Lung (tissue), 11 donors: ENCODE measurements at regions not wholly inside any gene's neighbourhood (a gene's known extent, or its start where the extent isn't known, plus 50 kb on each side); places are given as distances from the start of the nearest gene placed in this dataset.

ENCODE experiments used
- ATAC-seq: fragments of 200-7000 bp; cut with Tn5 transposase; one replicate; pipeline ENCODE4 v1.9.1; 2020; ENCODE audit warnings: moderate number of reproducible peaks; ENCODE audit not compliant: insufficient read depth, low FRiP score
- DNase-seq, 3 donors: peaks; one replicate each; pipeline ENCODE4 v3.0.0-alpha.2; 2013 to 2017
- H3K27ac ChIP-seq, 2 donors: one replicate each; pipeline ENCODE4 v1.5.1; 2013; ENCODE audit warnings: mild to moderate bottlenecking in 2 of 2, moderate library complexity in 2 of 2, control low read depth in 1 of 2, inconsistent platforms in 1 of 2, low read depth in 1 of 2, low read length in 1 of 2
- H3K27me3 ChIP-seq, 3 donors: one replicate each; pipeline ENCODE4 v1.5.1; 2013; ENCODE audit warnings: low read length in 2 of 3; ENCODE audit not compliant: control insufficient read depth in 3 of 3, insufficient read depth in 3 of 3
- H3K36me3 ChIP-seq, 4 donors: one replicate each; pipeline ENCODE4 v1.5.1; 2013; ENCODE audit warnings: low read length in 4 of 4, mild to moderate bottlenecking in 1 of 4, moderate library complexity in 1 of 4; ENCODE audit not compliant: control insufficient read depth in 4 of 4, insufficient read depth in 4 of 4
- H3K4me1 ChIP-seq, 5 donors: one replicate each; pipeline ENCODE4 v1.5.1; 2013; ENCODE audit warnings: low read length in 5 of 5, mild to moderate bottlenecking in 2 of 5, moderate library complexity in 1 of 5; ENCODE audit not compliant: control insufficient read depth in 5 of 5, insufficient read depth in 5 of 5
- H3K4me3 ChIP-seq: one replicate; pipeline ENCODE4 v1.5.1; 2013; ENCODE audit warnings: mild to moderate bottlenecking, control low read depth, moderate library complexity
- H3K9ac ChIP-seq, 2 donors: one replicate each; pipeline ENCODE4 v1.5.1; 2013; ENCODE audit warnings: low read length in 2 of 2, control low read depth in 1 of 2; ENCODE audit not compliant: insufficient read depth in 1 of 2
- H3K9me3 ChIP-seq, 4 donors: one replicate each; pipeline ENCODE4 v1.5.1; 2013; ENCODE audit warnings: low read length in 3 of 4, mild to moderate bottlenecking in 1 of 4, moderate library complexity in 1 of 4; ENCODE audit not compliant: control insufficient read depth in 4 of 4, insufficient read depth in 3 of 4
- WGBS, 2 donors: extraction: QIAGEN DNeasy Blood & Tissue Kit; methylation state at CpG; one replicate each; pipeline ENCODE4 v1.1.7; 2013; 5-methylcytosine and 5-hydroxymethylcytosine counted together
- TF ChIP-seq, protein P1 (sequence below): IDR thresholded peaks from 2 replicates; pipeline ENCODE4 v1.5.1; 2012; ENCODE audit warnings: mild to moderate bottlenecking; ENCODE audit errors: control extremely low read depth, extremely low read depth
- donor health status: control.
- donor health status: control.
- donor health status: Bipolar disorder and iron deficiency.
- donor health status: healthy.
- donor health status: DM: yes; HTN: yes; CAD: no.

DNA sequence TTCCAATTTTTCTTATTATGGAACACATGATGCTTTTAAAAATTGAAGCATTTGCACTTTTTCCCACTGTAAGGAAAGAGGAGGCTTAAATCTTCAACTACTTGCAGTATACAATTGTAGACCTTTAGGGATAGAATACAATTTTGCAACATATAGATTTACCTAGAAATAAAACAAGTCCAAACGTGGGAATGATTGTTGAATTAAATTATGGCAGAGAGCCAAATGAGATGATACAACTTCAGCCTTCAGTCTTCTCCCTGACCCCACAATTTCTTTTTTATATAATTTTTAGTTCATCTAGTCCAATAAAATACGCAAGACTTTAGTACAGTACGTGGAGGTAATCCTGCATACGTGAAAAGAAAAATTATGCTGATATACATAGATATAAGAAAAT is 666.5 kb downstream of the SLC16A7 start:
- Histone ChIP-seq H3K27me3 (no peaks in the 10 kb centered on the region), H3K4me3 (no peak overlapping the region), H3K27ac (no peak overlapping the region), H3K9me3 (no peaks in the 10 kb centered on the region), H3K4me1 (no peaks in the 10 kb centered on the region), H3K9ac (no peak overlapping the region), H3K36me3 (no peaks in the 10 kb centered on the region)
- ATAC-seq (no peak), DNase-seq (no peak)
- TF ChIP-seq, protein P1, sequence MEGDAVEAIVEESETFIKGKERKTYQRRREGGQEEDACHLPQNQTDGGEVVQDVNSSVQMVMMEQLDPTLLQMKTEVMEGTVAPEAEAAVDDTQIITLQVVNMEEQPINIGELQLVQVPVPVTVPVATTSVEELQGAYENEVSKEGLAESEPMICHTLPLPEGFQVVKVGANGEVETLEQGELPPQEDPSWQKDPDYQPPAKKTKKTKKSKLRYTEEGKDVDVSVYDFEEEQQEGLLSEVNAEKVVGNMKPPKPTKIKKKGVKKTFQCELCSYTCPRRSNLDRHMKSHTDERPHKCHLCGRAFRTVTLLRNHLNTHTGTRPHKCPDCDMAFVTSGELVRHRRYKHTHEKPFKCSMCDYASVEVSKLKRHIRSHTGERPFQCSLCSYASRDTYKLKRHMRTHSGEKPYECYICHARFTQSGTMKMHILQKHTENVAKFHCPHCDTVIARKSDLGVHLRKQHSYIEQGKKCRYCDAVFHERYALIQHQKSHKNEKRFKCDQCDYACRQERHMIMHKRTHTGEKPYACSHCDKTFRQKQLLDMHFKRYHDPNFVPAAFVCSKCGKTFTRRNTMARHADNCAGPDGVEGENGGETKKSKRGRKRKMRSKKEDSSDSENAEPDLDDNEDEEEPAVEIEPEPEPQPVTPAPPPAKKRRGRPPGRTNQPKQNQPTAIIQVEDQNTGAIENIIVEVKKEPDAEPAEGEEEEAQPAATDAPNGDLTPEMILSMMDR, result no peak
- 75 to 82% methylated on average over 4 of the region's 4 CpGs for WGBS, 2 donors

DNA sequence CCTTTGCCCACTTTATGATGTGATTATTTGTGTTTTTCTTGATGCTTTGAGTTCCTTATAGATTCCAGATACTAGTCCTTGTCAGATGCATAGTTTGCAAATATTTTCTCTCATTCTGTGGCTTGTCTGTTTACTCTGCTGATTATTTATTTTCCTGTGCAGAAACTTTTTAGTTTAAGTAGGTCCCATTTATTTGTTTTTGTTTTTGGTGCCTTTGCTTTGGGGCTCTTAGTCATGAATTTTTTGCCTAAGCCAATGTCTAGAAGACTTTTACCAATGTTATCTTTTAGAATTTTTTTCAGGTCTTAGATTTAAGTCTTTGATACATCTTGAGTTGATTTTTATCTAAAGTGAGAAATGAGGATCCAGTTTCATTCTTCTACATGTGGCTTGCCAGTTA is 667.3 kb downstream of the SLC16A7 start:
- ATAC-seq (no peak), DNase-seq (no peak)
- H3K9ac ChIP-seq, result no peak overlapping the region
- TF ChIP-seq, protein P1, result no peak
- no peaks in the 10 kb centered on the region for H3K9me3 ChIP-seq
- H3K4me1 ChIP-seq, result no peaks in the 10 kb centered on the region
- no peak overlapping the region for H3K27ac ChIP-seq
- H3K4me3 ChIP-seq, result no peak overlapping the region
- no peaks in the 10 kb centered on the region for H3K27me3 ChIP-seq
- no peaks in the 10 kb centered on the region for H3K36me3 ChIP-seq

DNA sequence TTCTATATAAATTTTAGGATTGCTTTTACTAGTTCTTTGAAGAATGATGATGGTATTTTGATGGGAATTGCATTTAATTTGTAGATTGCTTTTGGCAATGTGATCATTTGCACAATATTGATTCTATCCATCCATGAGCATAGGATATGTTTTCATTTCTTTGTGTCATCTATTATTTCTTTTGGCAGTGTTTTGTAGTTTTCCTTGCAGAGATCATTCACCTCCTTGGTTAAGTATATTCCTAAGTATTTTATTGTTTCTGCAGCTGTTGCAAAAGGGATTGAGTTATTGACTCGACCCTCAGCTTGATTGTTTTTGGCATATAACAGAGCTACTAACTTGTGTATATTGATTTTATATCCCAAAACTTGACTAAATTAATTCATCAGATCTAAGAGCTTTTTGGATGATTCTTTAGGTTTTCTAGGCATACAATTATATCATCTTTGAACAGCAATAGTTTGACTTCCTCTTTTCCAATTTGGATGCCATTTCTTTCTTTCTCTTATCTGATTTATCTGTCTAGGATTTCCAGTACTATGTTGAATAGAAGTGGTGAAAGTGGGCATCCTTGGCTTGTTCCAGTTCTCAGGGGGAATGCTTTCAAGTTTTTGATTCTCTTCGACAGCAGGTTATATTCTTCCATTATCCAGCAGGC is 668.1 kb downstream of the SLC16A7 start:
- WGBS, 2 donors, result 83 to 91% methylated on average over 2 of the region's 2 CpGs
- ATAC-seq (no peak), DNase-seq (no peak)
- no peaks in the 10 kb centered on the region for H3K27me3 ChIP-seq
- H3K9me3 ChIP-seq, result no peaks in the 10 kb centered on the region
- no peaks in the 10 kb centered on the region for H3K36me3 ChIP-seq
- H3K4me3 ChIP-seq, result no peak overlapping the region
- no peak overlapping the region for H3K27ac ChIP-seq
- no peaks in the 10 kb centered on the region for H3K4me1 ChIP-seq
- TF ChIP-seq, protein P1, result no peak
- no peak overlapping the region for H3K9ac ChIP-seq

DNA sequence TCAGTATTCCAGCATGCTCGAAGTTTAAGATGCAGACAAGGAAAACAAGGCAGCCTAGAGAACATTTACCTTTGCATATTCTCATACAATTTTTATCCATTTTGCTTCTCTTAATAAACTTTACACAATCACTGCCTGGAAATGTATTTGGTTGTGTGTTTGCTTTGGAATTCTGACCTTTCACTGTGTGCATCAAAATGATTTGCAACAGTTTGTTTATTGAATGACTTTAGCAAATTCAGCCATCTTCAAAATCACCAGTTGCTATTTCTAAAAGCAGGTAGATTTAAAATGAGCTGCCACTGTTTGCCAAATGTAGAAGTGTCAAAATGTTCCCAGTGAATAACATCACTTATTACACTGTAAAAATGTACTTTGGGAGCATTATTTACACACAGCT is 669.9 kb downstream of the SLC16A7 start:
- H3K27ac ChIP-seq, result no peak overlapping the region
- no peaks in the 10 kb centered on the region for H3K4me1 ChIP-seq
- no peak overlapping the region for H3K9ac ChIP-seq
- H3K27me3 ChIP-seq, result no peaks in the 10 kb centered on the region
- no peaks in the 10 kb centered on the region for H3K9me3 ChIP-seq
- no peak for ATAC-seq
- TF ChIP-seq, protein P1, result no peak
- no peak for DNase-seq
- WGBS, 2 donors, result 70 to 76% methylated on average over 1 of the region's 1 CpG
- no peaks in the 10 kb centered on the region for H3K36me3 ChIP-seq
- no peak overlapping the region for H3K4me3 ChIP-seq
